ENCODE measurements at regions not wholly inside any gene's neighbourhood (a gene's known extent, or its start where the extent isn't known, plus 50 kb on each side); places are given as distances from the start of the nearest gene placed in this dataset.

- CTCF ChIA-PET, result no interaction called here
- no TSS peak for BruUV-seq (replicated peaks)
Observed at GRCh38 chr2:217192366-217192765, 332.5 kb upstream of the TNP1 start.

GRCh38 chr2:217189747-217190146 is 329.9 kb upstream of the TNP1 start:
- no peak for DNase-seq
- Histone ChIP-seq H3F3A (ENCODE audit: insufficient read depth, low read depth) (no peaks in the 10 kb centered on the region), H3K27ac (no peak overlapping the region), H3K4me2 (no peak overlapping the region), H3K4me1 (replicated peaks; ENCODE audit: insufficient read depth) (no peaks in the 10 kb centered on the region), H3K27me3 (ENCODE audit: insufficient read depth, low read depth) (no peaks in the 10 kb centered on the region), H3K9me2 (ENCODE audit: insufficient read depth) (no peaks in the 10 kb centered on the region), H3K9me3 (ENCODE audit: insufficient read depth, low read depth) (no peaks in the 10 kb centered on the region), H3K4me3 (no peak overlapping the region), H3K79me2 (ENCODE audit: low read depth) (no peaks in the 10 kb centered on the region), H3K36me3 (ENCODE audit: low read depth) (no peaks in the 10 kb centered on the region), H2AFZ (no peak overlapping the region), H4K20me1 (ENCODE audit: insufficient read depth) (no peaks in the 10 kb centered on the region)
- TF ChIP-seq EZH2 (IDR thresholded peaks at IDR 0.05; ENCODE audit: low read depth) (no peak), CTCF (conservative IDR thresholded peaks at IDR 0.05) (no peak)
- POLR2A ChIA-PET (ENCODE audit: unreplicated experiment), result no interaction called here
- intact Hi-C loops (cut with micrococcal nuclease; ENCODE audit: unreplicated experiment), result no loop called here
- CTCF ChIA-PET, result no interaction called here
- BruUV-seq (replicated peaks), result no TSS peak

More at GRCh38 chr2:217192366-217192765, 332.5 kb upstream of the TNP1 start:
- H3K4me1 ChIP-seq (replicated peaks; ENCODE audit: insufficient read depth), result no peaks in the 10 kb centered on the region
- H3K27me3 ChIP-seq (ENCODE audit: insufficient read depth, low read depth), result no peaks in the 10 kb centered on the region
- no peak overlapping the region for H2AFZ ChIP-seq
- intact Hi-C loops (cut with micrococcal nuclease; ENCODE audit: unreplicated experiment), result no loop called here
- no peaks in the 10 kb centered on the region for H4K20me1 ChIP-seq (ENCODE audit: insufficient read depth)
- no peak for DNase-seq
- no peaks in the 10 kb centered on the region for H3K79me2 ChIP-seq (ENCODE audit: low read depth)
- POLR2A ChIA-PET (ENCODE audit: unreplicated experiment), result interaction anchor here (0.7 kb wide), 1 partner anchor 513 kb away, joined by 3 read pairs; no protein-coding TSS in a partner anchor
- no peaks in the 10 kb centered on the region for H3K36me3 ChIP-seq (ENCODE audit: low read depth)
- no peaks in the 10 kb centered on the region for H3K9me2 ChIP-seq (ENCODE audit: insufficient read depth)
- no peak overlapping the region for H3K4me3 ChIP-seq
- no peak overlapping the region for H3K27ac ChIP-seq
- TF ChIP-seq EZH2 (IDR thresholded peaks at IDR 0.05; ENCODE audit: low read depth), result no peak
- no peak for TF ChIP-seq CTCF (conservative IDR thresholded peaks at IDR 0.05)
- no peak overlapping the region for H3K4me2 ChIP-seq
- no peaks in the 10 kb centered on the region for H3F3A ChIP-seq (ENCODE audit: insufficient read depth, low read depth)
- H3K9me3 ChIP-seq (ENCODE audit: insufficient read depth, low read depth), result no peaks in the 10 kb centered on the region

GRCh38 chr2:217189131-217189530 is 329.3 kb upstream of the TNP1 start:
- no peaks in the 10 kb centered on the region for H3K36me3 ChIP-seq (ENCODE audit: low read depth)
- BruUV-seq (replicated peaks), result no TSS peak
- no peak overlapping the region for H3K4me3 ChIP-seq
- no peaks in the 10 kb centered on the region for H3K9me3 ChIP-seq (ENCODE audit: insufficient read depth, low read depth)
- no peaks in the 10 kb centered on the region for H4K20me1 ChIP-seq (ENCODE audit: insufficient read depth)
- no peaks in the 10 kb centered on the region for H3K79me2 ChIP-seq (ENCODE audit: low read depth)
- no peak for DNase-seq
- no peaks in the 10 kb centered on the region for H3F3A ChIP-seq (ENCODE audit: insufficient read depth, low read depth)
- no peak overlapping the region for H3K4me2 ChIP-seq
- intact Hi-C loops (cut with micrococcal nuclease; ENCODE audit: unreplicated experiment), result no loop called here
- POLR2A ChIA-PET (ENCODE audit: unreplicated experiment), result no interaction called here
- no peak overlapping the region for H2AFZ ChIP-seq
- TF ChIP-seq EZH2 (IDR thresholded peaks at IDR 0.05; ENCODE audit: low read depth) (no peak), CTCF (conservative IDR thresholded peaks at IDR 0.05) (no peak)
- H3K27ac ChIP-seq, result no peak overlapping the region
- CTCF ChIA-PET, result no interaction called here
- H3K27me3 ChIP-seq (ENCODE audit: insufficient read depth, low read depth), result no peaks in the 10 kb centered on the region
- no peaks in the 10 kb centered on the region for H3K9me2 ChIP-seq (ENCODE audit: insufficient read depth)
- H3K4me1 ChIP-seq (replicated peaks; ENCODE audit: insufficient read depth), result no peaks in the 10 kb centered on the region

All from PC-9 (cell line).